ENCODE measurements at regions not wholly inside any gene's neighbourhood (a gene's known extent, or its start where the extent isn't known, plus 50 kb on each side); places are given as distances from the start of the nearest gene placed in this dataset.

GRCh38 chrX:137366018-137366633 is 199.8 kb upstream of the ZIC3 start:
- no peaks in the 10 kb centered on the region for H3K4me1 ChIP-seq
- no peak overlapping the region for H3K4me3 ChIP-seq
- TF ChIP-seq, protein P1, sequence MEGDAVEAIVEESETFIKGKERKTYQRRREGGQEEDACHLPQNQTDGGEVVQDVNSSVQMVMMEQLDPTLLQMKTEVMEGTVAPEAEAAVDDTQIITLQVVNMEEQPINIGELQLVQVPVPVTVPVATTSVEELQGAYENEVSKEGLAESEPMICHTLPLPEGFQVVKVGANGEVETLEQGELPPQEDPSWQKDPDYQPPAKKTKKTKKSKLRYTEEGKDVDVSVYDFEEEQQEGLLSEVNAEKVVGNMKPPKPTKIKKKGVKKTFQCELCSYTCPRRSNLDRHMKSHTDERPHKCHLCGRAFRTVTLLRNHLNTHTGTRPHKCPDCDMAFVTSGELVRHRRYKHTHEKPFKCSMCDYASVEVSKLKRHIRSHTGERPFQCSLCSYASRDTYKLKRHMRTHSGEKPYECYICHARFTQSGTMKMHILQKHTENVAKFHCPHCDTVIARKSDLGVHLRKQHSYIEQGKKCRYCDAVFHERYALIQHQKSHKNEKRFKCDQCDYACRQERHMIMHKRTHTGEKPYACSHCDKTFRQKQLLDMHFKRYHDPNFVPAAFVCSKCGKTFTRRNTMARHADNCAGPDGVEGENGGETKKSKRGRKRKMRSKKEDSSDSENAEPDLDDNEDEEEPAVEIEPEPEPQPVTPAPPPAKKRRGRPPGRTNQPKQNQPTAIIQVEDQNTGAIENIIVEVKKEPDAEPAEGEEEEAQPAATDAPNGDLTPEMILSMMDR (IDR thresholded peaks at IDR 0.05), result no peak
- H3K36me3 ChIP-seq, result no peaks in the 10 kb centered on the region
- DNase-seq (ENCODE audit: low spot score), result no peak
- H3K27me3 ChIP-seq, result no peaks in the 10 kb centered on the region
- no peak overlapping the region for H3K27ac ChIP-seq
- no peaks in the 10 kb centered on the region for H3K9me3 ChIP-seq

- no peak overlapping the region for H3K4me3 ChIP-seq
Observed at GRCh38 chrX:137363559-137363958, 202.4 kb upstream of the ZIC3 start.

DNA sequence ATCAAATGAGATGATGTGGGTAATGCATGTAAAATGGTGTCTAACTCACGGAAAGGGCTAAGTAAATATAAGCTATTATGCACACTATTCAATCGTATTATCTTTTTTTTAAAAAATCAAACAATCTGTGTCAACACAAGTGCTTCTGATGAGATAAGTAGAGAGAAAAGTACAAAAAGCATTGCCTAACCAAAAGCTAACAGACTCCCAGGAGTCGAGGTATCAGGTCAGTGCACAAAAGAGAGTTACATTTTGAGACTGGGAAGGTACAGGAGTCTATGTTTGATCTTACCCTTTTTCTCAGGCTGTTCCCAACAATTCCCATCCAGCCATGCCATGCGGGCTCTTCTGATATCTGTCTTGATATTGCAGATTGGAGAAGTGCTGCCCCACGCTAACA is 203.3 kb upstream of the ZIC3 start:
- no peaks in the 10 kb centered on the region for H3K4me1 ChIP-seq
- TF ChIP-seq, protein P1 (IDR thresholded peaks at IDR 0.05), result no peak
- no peak overlapping the region for H3K4me3 ChIP-seq
- no peaks in the 10 kb centered on the region for H3K36me3 ChIP-seq
- no peaks in the 10 kb centered on the region for H3K27me3 ChIP-seq
- DNase-seq (ENCODE audit: low spot score), result no peak
- no peaks in the 10 kb centered on the region for H3K9me3 ChIP-seq
- no peak overlapping the region for H3K27ac ChIP-seq

More at GRCh38 chrX:137363559-137363958, 202.4 kb upstream of the ZIC3 start:
- H3K4me1 ChIP-seq, result no peaks in the 10 kb centered on the region
- no peak overlapping the region for H3K27ac ChIP-seq
- TF ChIP-seq, protein P1 (IDR thresholded peaks at IDR 0.05), result no peak
- no peaks in the 10 kb centered on the region for H3K36me3 ChIP-seq
- DNase-seq (ENCODE audit: low spot score), result no peak
- no peaks in the 10 kb centered on the region for H3K9me3 ChIP-seq
- no peaks in the 10 kb centered on the region for H3K27me3 ChIP-seq

DNA sequence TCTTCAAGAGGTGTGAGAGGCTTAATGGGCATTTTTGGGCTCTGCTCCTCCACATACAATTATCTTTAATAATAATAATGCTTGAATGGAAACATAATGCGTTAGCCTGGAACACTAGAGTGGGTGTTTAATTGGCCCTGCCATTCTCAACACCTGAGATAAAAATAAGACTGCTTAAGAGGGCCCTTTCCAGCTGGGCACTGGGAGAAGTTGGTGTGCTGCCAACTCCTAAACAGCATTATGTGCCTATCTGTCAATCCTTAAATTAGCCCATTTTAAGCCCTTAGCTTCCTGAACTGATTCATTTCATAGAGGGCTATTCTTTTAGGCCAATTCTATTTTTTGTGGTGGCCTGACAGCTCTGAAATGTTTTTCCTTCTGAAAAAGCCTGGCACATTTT is 211.1 kb upstream of the ZIC3 start:
- no peak for DNase-seq (ENCODE audit: low spot score)
- no peaks in the 10 kb centered on the region for H3K27me3 ChIP-seq
- no peak overlapping the region for H3K4me3 ChIP-seq
- TF ChIP-seq, protein P1 (IDR thresholded peaks at IDR 0.05), result no peak
- no peaks in the 10 kb centered on the region for H3K36me3 ChIP-seq
- no peak overlapping the region for H3K27ac ChIP-seq
- no peaks in the 10 kb centered on the region for H3K9me3 ChIP-seq
- no peaks in the 10 kb centered on the region for H3K4me1 ChIP-seq

- Histone ChIP-seq H3K4me3 (no peak overlapping the region), H3K4me1 (no peaks in the 10 kb centered on the region), H3K36me3 (no peaks in the 10 kb centered on the region), H3K9me3 (no peaks in the 10 kb centered on the region), H3K27me3 (no peaks in the 10 kb centered on the region), H3K27ac (no peak overlapping the region)
- no peak for DNase-seq (ENCODE audit: low spot score)
- TF ChIP-seq, protein P1 (IDR thresholded peaks at IDR 0.05), result no peak
Observed at GRCh38 chrX:137353404-137353803, 212.5 kb upstream of the ZIC3 start.

DNA sequence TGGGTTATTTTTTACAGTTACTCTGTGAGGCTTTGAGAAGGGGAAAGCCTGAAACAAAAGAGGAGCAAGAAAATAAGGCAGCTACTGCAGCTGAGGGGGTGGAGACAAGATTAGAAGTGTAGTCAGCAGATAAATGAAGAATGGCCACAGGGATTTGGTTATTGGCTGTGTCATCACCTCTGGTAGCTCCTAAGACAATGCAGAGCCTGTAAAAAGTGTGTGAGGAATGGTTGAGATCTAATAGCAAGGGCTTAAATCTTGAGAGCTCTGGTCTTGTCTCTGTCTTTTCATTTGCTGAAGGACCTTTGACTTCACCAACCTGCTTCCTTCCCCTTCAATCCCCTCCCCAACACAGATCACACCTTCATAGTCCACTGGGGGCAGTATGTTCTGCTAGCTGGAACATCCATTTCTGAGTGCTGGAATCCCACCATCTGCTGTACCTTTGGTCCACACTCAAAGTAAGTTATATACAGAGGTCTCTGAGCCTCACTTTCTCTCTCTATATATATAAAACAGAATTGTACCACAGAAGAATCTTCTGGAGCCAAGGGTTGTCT is 213.7 kb upstream of the ZIC3 start:
- Histone ChIP-seq H3K36me3 (no peaks in the 10 kb centered on the region), H3K4me1 (no peaks in the 10 kb centered on the region), H3K4me3 (no peak overlapping the region), H3K27me3 (no peaks in the 10 kb centered on the region), H3K9me3 (no peaks in the 10 kb centered on the region), H3K27ac (no peak overlapping the region)
- DNase-seq (ENCODE audit: low spot score), result no peak
- TF ChIP-seq, protein P1 (IDR thresholded peaks at IDR 0.05), result no peak

All from right atrium auricular region (tissue), 2 donors.